H1 (cell line): ENCODE measurements at regions not wholly inside any gene's neighbourhood (a gene's known extent, or its start where the extent isn't known, plus 50 kb on each side); places are given as distances from the start of the nearest gene placed in this dataset.

ENCODE experiments used
- CTCF ChIP-seq, 3 experiments: IDR thresholded peaks; 1 replicate in 2 of 3; 2 replicates in 1 of 3; pipeline versions ENCODE4 v1.5.1 to v1.6.1; 2011; ENCODE audit warnings: low read length in 3 of 3, mild to moderate bottlenecking in 3 of 3, inconsistent platforms in 2 of 3, low read depth in 1 of 3, moderate library complexity in 1 of 3; ENCODE audit not compliant: insufficient read depth in 1 of 3; ENCODE audit errors: control extremely low read depth in 1 of 3
- EP300 ChIP-seq, 2 experiments: IDR thresholded peaks; 1 replicate in 1 of 2; 2 replicates in 1 of 2; pipeline ENCODE4 v1.6.1; 2011 to 2012; ENCODE audit warnings: low read depth in 2 of 2, low read length in 2 of 2, mild to moderate bottlenecking in 2 of 2, borderline replicate concordance in 1 of 2, inconsistent platforms in 1 of 2, moderate library complexity in 1 of 2
- POLR2A ChIP-seq, 2 experiments: IDR thresholded peaks; 1 replicate in 1 of 2; 2 replicates in 1 of 2; pipeline ENCODE4 v1.6.1; 2011; ENCODE audit warnings: low read depth in 2 of 2, low read length in 2 of 2, mild to moderate bottlenecking in 2 of 2; ENCODE audit errors: control extremely low read depth in 1 of 2
- POLR2AphosphoS5 ChIP-seq: IDR thresholded peaks from 2 replicates; pipeline ENCODE4 v1.6.1; 2011; ENCODE audit warnings: low read depth, low read length
- SAP30 ChIP-seq: fragments of 300-600 bp; sonication (generic); IDR thresholded peaks from 2 replicates; pipeline ENCODE4 v1.7.1; 2012; ENCODE audit warnings: low read length, moderate library complexity, mild to moderate bottlenecking, inconsistent platforms; ENCODE audit not compliant: insufficient read depth, insufficient replicate concordance

- TF ChIP-seq SAP30: no peak
- TF ChIP-seq CTCF (IDR thresholded peaks at IDR 0.05; ENCODE audit: control extremely low read depth in 1 of 3, insufficient read depth in 1 of 3, low read depth in 1 of 3, low read length in 3 of 3): no peak
- TF ChIP-seq POLR2A (IDR thresholded peaks at IDR 0.05; ENCODE audit: control extremely low read depth in 1 of 2, low read depth in 2 of 2, low read length in 2 of 2): no peak
- no peak for TF ChIP-seq POLR2AphosphoS5
- TF ChIP-seq EP300 (IDR thresholded peaks at IDR 0.05; ENCODE audit: borderline replicate concordance in 1 of 2, low read depth in 2 of 2, low read length in 2 of 2): no peak
These were observed 106.3 kb downstream of the EBNA1BP2 start for GRCh38 chr1:43065616-43066399.
